Lower leg skin (tissue), 3 donors: ENCODE measurements at regions not wholly inside any gene's neighbourhood (a gene's known extent, or its start where the extent isn't known, plus 50 kb on each side); places are given as distances from the start of the nearest gene placed in this dataset.

ENCODE experiments used
- POLR2A ChIP-seq, 2 donors: fragments of 450-650 bp; IDR thresholded peaks; one replicate each; pipeline ENCODE4 v1.6.1; 2016 to 2017; ENCODE audit warnings: antibody characterized with exemption in 2 of 2, mild to moderate bottlenecking in 1 of 2, moderate library complexity in 1 of 2
- TF ChIP-seq, protein P1 (sequence below), 3 donors: fragments of 450-650 bp; IDR thresholded peaks; one replicate each; pipeline ENCODE4 v1.5.1; 2016; ENCODE audit warnings: antibody characterized with exemption in 3 of 3, mild to moderate bottlenecking in 3 of 3, moderate library complexity in 2 of 3

DNA sequence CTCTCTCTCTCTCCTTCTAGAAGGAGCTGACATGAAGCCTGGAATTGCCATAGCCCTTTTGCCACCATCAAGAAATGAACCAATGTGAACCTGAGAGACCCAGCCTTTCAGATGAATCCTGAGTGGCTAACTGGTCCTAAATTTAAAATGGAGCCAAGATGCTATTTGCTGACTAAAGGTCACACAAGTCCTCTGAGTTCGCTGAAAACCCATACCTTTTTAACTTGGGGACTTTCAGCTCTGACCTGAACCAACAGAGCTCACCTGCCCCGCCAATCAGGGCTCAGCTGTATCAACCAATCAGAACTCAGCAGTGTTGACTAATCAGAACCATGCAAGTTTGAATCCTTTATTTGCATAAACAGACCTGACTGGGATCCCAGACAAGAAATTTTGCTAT lies 70.3 kb upstream of the MDM1 start:
- TF ChIP-seq, protein P1, sequence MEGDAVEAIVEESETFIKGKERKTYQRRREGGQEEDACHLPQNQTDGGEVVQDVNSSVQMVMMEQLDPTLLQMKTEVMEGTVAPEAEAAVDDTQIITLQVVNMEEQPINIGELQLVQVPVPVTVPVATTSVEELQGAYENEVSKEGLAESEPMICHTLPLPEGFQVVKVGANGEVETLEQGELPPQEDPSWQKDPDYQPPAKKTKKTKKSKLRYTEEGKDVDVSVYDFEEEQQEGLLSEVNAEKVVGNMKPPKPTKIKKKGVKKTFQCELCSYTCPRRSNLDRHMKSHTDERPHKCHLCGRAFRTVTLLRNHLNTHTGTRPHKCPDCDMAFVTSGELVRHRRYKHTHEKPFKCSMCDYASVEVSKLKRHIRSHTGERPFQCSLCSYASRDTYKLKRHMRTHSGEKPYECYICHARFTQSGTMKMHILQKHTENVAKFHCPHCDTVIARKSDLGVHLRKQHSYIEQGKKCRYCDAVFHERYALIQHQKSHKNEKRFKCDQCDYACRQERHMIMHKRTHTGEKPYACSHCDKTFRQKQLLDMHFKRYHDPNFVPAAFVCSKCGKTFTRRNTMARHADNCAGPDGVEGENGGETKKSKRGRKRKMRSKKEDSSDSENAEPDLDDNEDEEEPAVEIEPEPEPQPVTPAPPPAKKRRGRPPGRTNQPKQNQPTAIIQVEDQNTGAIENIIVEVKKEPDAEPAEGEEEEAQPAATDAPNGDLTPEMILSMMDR (IDR thresholded peaks at IDR 0.05) = no peak
- TF ChIP-seq POLR2A (IDR thresholded peaks at IDR 0.05) = no peak
